Left renal cortex interstitium (tissue), 4 donors: ENCODE measurements at regions not wholly inside any gene's neighbourhood (a gene's known extent, or its start where the extent isn't known, plus 50 kb on each side); places are given as distances from the start of the nearest gene placed in this dataset.
"Not testable (repeated sequence)": the region's sequence is repeated elsewhere in the genome, so short reads cannot be mapped to it uniquely, and the experiment has no call there.

Experiments
- DNase-seq, 4 donors: peaks; one replicate each; pipeline ENCODE4 v3.0.0-alpha.2; 2013; ENCODE audit warnings: low read depth in 4 of 4, low spot score in 2 of 4, missing footprints in 1 of 4

GRCh38 chr4:187826725-187827124, 168.8 kb upstream of the ZFP42 start:
- no peak for DNase-seq

GRCh38 chr4:187827631-187828030, 167.9 kb upstream of the ZFP42 start:
- DNase-seq: no peak

GRCh38 chr4:187839765-187840164, 155.8 kb upstream of the ZFP42 start:
- DNase-seq: no peak

GRCh38 chr4:187840814-187841213, 154.8 kb upstream of the ZFP42 start:
- no peak for DNase-seq

- DNase-seq: no peak
Measured at GRCh38 chr4:187849556-187850225, 145.9 kb upstream of the ZFP42 start.

GRCh38 chr4:187865914-187866313, 129.7 kb upstream of the ZFP42 start:
- DNase-seq: no peak

GRCh38 chr4:187883049-187883448, 112.5 kb upstream of the ZFP42 start:
- DNase-seq: no peak

- DNase-seq: no peak
Measured at GRCh38 chr4:187883836-187884475, 111.6 kb upstream of the ZFP42 start.

- no peak for DNase-seq
Measured at GRCh38 chr4:187887906-187888305, 107.7 kb upstream of the ZFP42 start.

- no peak for DNase-seq
Measured at GRCh38 chr4:187889651-187890050, 105.9 kb upstream of the ZFP42 start.

GRCh38 chr4:187893418-187893817, 102.2 kb upstream of the ZFP42 start:
- DNase-seq: no peak

GRCh38 chr4:187903106-187903505, 92.5 kb upstream of the ZFP42 start:
- DNase-seq: no peak

GRCh38 chr4:187903700-187904099, 91.9 kb upstream of the ZFP42 start:
- DNase-seq: no peak

- no peak for DNase-seq
Measured at GRCh38 chr4:187908079-187908561, 87.5 kb upstream of the ZFP42 start.

GRCh38 chr4:187908731-187909130, 86.8 kb upstream of the ZFP42 start:
- no peak for DNase-seq

- DNase-seq: no peak
Measured at GRCh38 chr4:187910741-187911140, 84.8 kb upstream of the ZFP42 start.

- DNase-seq: not testable (repeated sequence)
Measured at GRCh38 chr4:187915406-187915805, 80.2 kb upstream of the ZFP42 start.

GRCh38 chr4:187919966-187920365, 75.6 kb upstream of the ZFP42 start:
- DNase-seq: no peak

GRCh38 chr4:187921946-187922623, 73.5 kb upstream of the ZFP42 start:
- DNase-seq: no peak

GRCh38 chr4:187929024-187929423, 66.5 kb upstream of the ZFP42 start:
- no peak for DNase-seq

GRCh38 chr4:187934766-187935165, 60.8 kb upstream of the ZFP42 start:
- no peak for DNase-seq

- no peak for DNase-seq
Measured at GRCh38 chr4:187937557-187937956, 58.0 kb upstream of the ZFP42 start.
